ENCODE measurements at regions not wholly inside any gene's neighbourhood (a gene's known extent, or its start where the extent isn't known, plus 50 kb on each side); places are given as distances from the start of the nearest gene placed in this dataset.
"Not testable (repeated sequence)": the region's sequence is repeated elsewhere in the genome, so short reads cannot be mapped to it uniquely, and the experiment has no call there.

DNA sequence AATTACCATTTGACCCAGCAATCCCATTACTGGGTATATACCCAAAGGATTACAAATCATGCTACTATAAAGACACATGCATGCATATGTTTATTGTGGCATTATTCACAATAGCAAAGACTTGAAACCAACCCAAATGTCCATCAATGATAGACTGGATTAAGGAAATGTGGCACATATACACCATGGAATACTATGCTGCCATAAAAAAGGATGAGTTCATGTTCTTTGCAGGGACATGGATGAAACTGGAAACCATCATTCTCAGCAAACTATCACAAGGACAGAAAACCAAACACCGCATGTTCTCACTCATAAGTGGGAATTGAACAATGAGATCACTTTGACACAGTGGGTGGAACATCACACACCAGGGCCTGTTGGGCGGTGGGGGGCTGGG is 83.9 kb upstream of the MAP3K1 start:
- not testable (repeated sequence) for DNase-seq

GRCh38 chr5:56729488-56729887 is 85.9 kb upstream of the MAP3K1 start:
- no peak for DNase-seq

- DNase-seq: no peak
Measured at GRCh38 chr5:56725711-56726411, 89.5 kb upstream of the MAP3K1 start.

- DNase-seq: not testable (repeated sequence)
Measured at GRCh38 chr5:56724857-56725256, 90.5 kb upstream of the MAP3K1 start.

- DNase-seq: no peak
Measured at GRCh38 chr5:56722317-56722716, 93.0 kb upstream of the MAP3K1 start.

DNA sequence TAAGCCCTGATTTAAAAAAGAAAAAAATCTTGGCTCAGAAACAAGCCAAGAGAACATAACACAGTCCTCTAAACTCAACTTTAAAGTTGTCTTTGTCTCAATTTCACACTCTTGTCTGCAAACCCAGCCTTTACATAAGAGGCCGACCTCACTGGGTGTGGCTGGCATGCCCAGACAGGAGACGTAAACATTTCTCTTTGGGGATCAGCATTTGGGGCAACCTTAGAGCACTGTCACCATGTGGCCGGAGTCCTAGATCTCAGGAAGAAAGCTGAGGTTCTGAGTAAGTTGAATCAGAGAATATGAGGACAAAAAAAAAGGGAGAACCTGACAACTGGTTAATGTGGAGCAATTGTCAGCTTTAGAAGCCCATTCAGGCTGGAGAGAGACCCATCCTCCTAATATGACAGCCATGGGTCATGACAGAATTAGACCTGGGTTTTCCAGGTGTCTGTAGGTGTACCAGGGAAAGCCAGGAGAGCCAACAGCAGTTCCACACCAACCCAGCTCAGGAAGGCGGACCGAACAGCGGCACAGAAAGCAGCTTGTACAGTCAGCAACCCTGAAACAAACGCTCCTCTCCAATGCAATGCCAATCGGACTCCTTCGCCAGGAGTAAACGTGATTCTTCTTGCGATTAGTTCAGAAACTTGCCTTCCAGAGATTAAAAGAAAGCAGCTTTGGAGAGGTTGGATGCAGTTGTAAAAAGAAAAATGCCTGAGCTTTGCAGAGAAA is 97.9 kb upstream of the MAP3K1 start:
- DNase-seq: no peak

- DNase-seq: no peak
Measured at GRCh38 chr5:56715986-56716385, 99.4 kb upstream of the MAP3K1 start.

- no peak for DNase-seq
Measured at GRCh38 chr5:56712895-56713591, 102.3 kb upstream of the MAP3K1 start.

- no peak for DNase-seq
Measured at GRCh38 chr5:56710826-56711590, 104.3 kb upstream of the MAP3K1 start.

DNA sequence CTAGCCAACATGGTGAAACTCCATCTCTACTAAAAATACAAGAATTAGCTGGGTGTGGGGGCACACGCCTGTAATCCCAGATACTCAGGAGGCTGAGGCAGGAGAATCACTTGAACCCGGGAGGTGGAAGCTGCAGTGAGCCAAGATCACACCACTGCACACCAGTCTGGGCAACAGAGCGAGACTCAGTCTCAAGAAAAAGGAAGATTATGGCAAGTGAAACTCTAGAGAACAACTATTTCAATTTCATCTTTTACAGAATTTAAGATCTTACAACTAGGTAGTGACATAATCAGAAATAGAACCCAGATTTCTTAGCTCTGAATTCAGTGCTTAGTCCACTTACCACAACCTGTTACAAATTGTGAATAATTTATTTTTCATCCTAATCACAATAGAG is 108.8 kb upstream of the MAP3K1 start:
- DNase-seq: no peak

DNA sequence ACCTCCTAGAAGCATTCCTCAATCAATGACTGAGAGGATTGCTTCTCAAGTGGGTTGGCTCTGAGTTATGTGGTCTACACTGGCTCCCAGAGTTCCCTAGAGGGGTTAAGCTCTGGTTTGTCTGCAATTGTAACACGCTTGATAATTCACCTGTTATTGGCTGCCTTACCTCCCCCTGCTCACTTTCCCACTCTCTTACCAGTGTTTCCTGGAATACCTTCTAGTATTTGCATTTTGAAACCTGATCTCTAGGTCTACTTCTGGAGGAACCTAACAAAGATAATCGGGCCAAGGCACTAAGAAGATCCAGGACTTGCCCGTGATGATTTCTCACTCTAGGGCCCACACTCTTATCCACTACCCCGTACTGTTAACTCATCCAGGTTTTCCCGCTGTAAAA is 110.1 kb upstream of the MAP3K1 start:
- DNase-seq: no peak

- DNase-seq: no peak
Measured at GRCh38 chr5:56703952-56704351, 111.4 kb upstream of the MAP3K1 start.

- DNase-seq: peak; percentile 8 to 13
Measured at GRCh38 chr5:56700711-56701110, 114.6 kb upstream of the MAP3K1 start.

DNA sequence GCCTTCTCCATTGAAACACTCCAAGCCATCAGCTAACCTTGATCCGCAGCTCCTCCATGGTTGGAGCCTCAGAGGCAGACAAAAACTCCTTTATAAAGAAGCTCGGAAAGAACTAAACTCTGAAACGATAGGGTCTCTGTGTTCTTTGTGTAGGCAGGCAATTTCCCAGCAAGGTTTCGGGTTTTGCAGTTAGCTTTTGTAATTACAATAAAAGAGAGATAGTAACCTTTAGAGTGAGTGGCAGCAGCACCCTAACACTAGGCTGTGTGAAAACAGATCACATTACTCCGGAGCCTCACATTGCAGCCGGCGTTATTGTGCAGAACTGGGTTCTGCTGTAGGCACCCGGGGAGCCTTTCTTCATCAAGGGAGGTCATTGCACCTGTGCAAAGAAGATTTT is 115.8 kb upstream of the MAP3K1 start:
- DNase-seq: no peak

- DNase-seq: no peak
Measured at GRCh38 chr5:56698463-56699381, 116.6 kb upstream of the MAP3K1 start.

- no peak for DNase-seq
Measured at GRCh38 chr5:56696900-56697299, 118.4 kb upstream of the MAP3K1 start.

GRCh38 chr5:56693220-56693579 is 122.1 kb upstream of the MAP3K1 start:
- no peak for DNase-seq

DNA sequence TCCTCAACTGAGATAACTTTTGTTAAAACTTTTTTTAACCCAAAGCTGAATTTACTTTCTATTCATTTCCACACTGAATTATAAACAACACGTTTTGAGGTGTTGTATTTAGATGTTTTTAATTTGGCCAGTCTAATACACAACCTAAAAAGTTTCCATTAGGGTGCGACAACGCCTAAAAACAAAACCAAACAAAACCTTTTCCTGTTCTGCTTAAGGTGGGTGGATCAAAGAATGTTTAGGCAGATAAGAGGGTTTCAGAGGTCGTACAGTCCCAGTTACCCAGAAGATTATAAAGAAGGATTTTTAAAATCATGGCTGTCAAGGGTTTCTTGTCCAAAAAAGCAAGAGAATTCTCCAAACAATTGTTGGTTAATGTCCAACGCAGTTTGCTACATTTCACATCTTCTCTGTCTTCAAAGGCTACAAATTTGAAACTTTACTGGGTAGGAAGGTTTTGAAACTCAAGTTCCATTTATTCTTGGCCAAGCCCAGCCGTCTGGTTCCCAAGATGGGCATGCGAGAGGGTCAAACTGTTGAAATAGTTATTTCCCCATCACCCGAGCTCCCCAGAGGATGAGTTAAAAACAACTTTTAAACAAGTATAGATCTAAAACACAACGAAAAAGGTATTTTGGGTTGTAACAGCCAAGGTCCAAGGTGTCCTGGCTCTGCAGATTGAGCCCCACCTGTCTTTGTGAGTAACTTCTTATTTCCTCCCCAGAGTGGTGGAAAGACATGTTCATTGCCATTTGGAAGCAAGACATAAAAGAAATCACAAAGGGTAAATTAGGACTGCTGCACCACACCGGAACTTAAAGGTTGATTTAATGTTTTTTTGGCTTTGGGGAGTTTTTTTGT is 122.8 kb upstream of the MAP3K1 start:
- DNase-seq: no peak

- no peak for DNase-seq
Measured at GRCh38 chr5:56688402-56688801, 126.9 kb upstream of the MAP3K1 start.

DNA sequence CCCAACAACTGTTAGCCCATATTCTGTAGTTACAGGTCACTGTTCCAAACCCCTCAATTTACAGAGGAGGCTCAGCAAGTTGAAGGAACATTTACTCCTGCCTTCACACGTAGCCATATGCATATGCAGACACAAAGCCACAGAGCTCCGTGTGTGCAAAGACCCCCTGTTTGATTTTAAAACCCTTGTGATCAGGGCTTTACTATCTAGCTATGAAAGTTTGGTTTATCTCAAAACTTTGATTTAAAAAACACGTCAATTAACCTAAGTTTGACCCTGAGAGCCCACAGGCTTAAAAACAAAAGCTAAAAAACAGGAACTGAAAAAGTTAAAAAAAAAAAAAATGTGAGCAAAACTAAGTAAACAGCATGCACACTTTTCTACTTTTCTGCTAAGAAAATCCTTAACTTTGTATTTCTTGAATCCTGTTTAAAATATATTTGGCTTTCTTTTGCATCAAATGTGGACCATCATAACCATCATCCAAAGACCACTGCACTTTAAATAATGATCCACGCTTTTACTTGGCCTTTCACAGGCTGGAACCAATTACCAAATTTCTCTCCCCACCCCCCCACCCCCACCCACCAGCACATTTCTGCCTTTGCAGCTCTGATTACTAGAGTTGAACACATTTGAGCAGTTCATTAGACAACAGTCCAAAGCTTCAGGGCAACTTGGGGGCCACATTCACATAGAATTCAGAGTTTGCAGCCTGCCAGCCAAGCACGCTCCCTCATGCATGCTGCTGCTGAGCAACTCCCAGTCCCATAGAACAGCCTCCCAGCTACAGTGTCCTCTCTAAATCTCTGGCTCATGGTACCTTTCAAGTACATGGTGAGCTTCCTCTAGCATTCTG is 128.8 kb upstream of the MAP3K1 start:
- DNase-seq: no peak

Data from Kasumi-1 (cell line).